Fibroblast of villous mesenchyme (primary cell): ENCODE measurements at regions not wholly inside any gene's neighbourhood (a gene's known extent, or its start where the extent isn't known, plus 50 kb on each side); places are given as distances from the start of the nearest gene placed in this dataset.
A peak's percentile ranks its signal among the peaks of the same experiment; 100 is the strongest.

ENCODE experiments used
- DNase-seq: peaks from one replicate; pipeline ENCODE4 v3.0.0-alpha.2; 2010; ENCODE audit warnings: low read depth
- H3K4me3 ChIP-seq: 2 replicates; pipeline ENCODE4 v1.5.1; 2011; ENCODE audit warnings: low read depth, mild to moderate bottlenecking, low read length
- TF ChIP-seq, protein P1 (sequence below): IDR thresholded peaks from 2 replicates; pipeline ENCODE4 v1.5.1; 2012; ENCODE audit warnings: low read depth, mild to moderate bottlenecking, low read length; ENCODE audit not compliant: insufficient read depth

- no peak overlapping the region for H3K4me3 ChIP-seq
- no peak for DNase-seq
- TF ChIP-seq, protein P1, sequence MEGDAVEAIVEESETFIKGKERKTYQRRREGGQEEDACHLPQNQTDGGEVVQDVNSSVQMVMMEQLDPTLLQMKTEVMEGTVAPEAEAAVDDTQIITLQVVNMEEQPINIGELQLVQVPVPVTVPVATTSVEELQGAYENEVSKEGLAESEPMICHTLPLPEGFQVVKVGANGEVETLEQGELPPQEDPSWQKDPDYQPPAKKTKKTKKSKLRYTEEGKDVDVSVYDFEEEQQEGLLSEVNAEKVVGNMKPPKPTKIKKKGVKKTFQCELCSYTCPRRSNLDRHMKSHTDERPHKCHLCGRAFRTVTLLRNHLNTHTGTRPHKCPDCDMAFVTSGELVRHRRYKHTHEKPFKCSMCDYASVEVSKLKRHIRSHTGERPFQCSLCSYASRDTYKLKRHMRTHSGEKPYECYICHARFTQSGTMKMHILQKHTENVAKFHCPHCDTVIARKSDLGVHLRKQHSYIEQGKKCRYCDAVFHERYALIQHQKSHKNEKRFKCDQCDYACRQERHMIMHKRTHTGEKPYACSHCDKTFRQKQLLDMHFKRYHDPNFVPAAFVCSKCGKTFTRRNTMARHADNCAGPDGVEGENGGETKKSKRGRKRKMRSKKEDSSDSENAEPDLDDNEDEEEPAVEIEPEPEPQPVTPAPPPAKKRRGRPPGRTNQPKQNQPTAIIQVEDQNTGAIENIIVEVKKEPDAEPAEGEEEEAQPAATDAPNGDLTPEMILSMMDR = no peak
Observed at GRCh38 chr9:29514862-29515261, 1941.6 kb upstream of the C9orf72 start.

DNA sequence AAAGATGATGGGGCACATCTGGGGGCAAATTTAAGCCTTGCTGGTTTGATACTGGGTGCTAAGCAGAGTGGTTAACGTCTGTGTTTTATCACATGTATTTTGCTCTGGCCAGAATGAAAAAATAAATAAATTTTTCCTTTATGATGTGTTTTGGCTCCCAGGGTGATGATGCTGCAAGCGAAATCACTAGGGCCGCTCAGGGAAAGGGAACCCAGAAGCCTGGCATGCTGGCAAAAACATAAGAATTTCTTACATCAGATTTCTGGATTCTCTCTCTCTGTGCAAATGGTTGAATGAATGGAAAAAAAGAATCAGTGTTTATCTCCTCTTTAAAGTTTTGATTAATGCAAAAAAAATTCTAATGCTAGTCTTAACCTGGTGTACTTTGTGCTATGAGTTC is 1975.2 kb upstream of the C9orf72 start:
- DNase-seq = peak; percentile 49
- no peak overlapping the region for H3K4me3 ChIP-seq
- TF ChIP-seq, protein P1 = no peak

DNA sequence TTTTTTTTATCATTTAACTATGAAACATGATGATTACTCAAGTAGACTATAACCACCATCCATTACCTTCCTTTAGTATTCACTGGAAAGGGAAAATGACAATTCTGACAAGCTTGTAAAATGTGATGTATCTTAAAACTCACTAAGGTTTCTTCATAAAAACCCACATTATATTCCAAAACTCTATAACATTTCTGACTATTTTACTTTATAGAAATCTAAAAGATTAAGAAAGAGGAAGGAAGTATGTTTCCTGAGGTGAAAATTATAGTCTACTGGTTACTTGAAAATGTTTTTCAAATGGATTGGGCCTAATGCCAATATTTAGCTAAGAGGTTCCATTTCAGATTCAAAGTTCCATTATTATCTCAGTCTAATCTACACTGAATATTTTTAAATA is 1982.2 kb upstream of the C9orf72 start:
- H3K4me3 ChIP-seq = no peak overlapping the region
- TF ChIP-seq, protein P1 = no peak
- no peak for DNase-seq

- no peak overlapping the region for H3K4me3 ChIP-seq
- DNase-seq = peak; percentile 47
- TF ChIP-seq, protein P1 = no peak
Observed at GRCh38 chr9:29556317-29556716, 1983.0 kb upstream of the C9orf72 start.

DNA sequence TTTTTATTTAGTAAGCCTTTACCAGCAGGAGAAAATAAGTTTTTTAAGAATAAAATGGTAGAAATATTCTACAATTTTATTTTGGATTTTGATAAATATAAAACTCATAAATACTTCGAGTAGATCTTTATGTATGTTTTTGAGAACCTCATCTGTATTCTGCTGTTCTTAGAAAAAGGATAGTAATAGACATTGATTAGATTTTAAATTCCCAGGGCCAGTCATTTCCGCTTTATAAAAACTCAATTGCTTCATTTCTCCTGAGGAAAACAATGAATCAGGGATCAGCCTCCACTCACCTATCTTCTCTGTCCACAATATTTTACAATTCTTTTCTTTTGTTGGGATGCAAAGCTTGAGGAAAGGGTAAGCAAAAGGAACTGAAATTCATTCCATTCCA is 1983.5 kb upstream of the C9orf72 start:
- DNase-seq = no peak
- TF ChIP-seq, protein P1 = no peak

DNA sequence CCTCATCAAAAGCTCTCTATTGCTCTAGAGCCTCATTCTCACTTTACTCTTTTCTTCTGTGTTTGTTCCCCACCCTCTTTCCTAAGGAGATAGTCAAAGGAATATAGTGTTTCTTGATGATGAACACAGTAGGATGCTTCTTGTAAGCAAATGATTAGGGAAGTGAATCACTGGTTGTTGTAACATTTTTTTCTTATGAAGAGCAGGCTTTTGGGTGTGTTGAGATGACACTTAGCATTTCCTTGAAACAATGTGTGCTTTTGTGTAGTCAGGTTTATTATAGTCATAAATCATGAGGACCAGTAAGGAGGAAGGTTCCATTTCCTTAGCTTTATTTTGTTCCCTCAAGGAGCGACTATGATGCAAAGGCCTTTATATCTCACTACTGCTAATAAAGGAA is 1991.3 kb upstream of the C9orf72 start:
- peak; percentile 86 for DNase-seq
- TF ChIP-seq, protein P1 = no peak
- no peak overlapping the region for H3K4me3 ChIP-seq

More for the DNA sequence above, 1983.5 kb upstream of the C9orf72 start:
- no peak overlapping the region for H3K4me3 ChIP-seq

- H3K4me3 ChIP-seq = no peak overlapping the region
- no peak for DNase-seq
- TF ChIP-seq, protein P1 = no peak
Observed at GRCh38 chr9:29575219-29575618, 2001.9 kb upstream of the C9orf72 start.
